NCI-H510A (cell line): ENCODE measurements at regions not wholly inside any gene's neighbourhood (a gene's known extent, or its start where the extent isn't known, plus 50 kb on each side); places are given as distances from the start of the nearest gene placed in this dataset.
"Not testable (repeated sequence)": the region's sequence is repeated elsewhere in the genome, so short reads cannot be mapped to it uniquely, and the experiment has no call there.

Source experiments
- DNase-seq: peaks from one replicate; lab custom pipeline; 2025; lab: John Stamatoyannopoulos, UW

GRCh38 chr17:30638968-30639367 is 161.8 kb downstream of the GOSR1 start:
- not testable (repeated sequence) for DNase-seq

- not testable (repeated sequence) for DNase-seq
These were observed 154.4 kb downstream of the GOSR1 start for GRCh38 chr17:30631651-30632050.

- not testable (repeated sequence) for DNase-seq
These were observed 148.2 kb downstream of the GOSR1 start for GRCh38 chr17:30625380-30625779.

- not testable (repeated sequence) for DNase-seq
These were observed 147.0 kb downstream of the GOSR1 start for GRCh38 chr17:30624180-30624579.

- DNase-seq = not testable (repeated sequence)
These were observed 132.5 kb downstream of the GOSR1 start for GRCh38 chr17:30609682-30610081.

GRCh38 chr17:30605523-30605922 is 128.3 kb downstream of the GOSR1 start:
- no peak for DNase-seq

- no peak for DNase-seq
These were observed 127.8 kb downstream of the GOSR1 start for GRCh38 chr17:30605027-30605426.

GRCh38 chr17:30602396-30602795 is 125.2 kb downstream of the GOSR1 start:
- DNase-seq = not testable (repeated sequence)

GRCh38 chr17:30601984-30602383 is 124.8 kb downstream of the GOSR1 start:
- DNase-seq = not testable (repeated sequence)

- DNase-seq = no peak
These were observed 123.8 kb downstream of the GOSR1 start for GRCh38 chr17:30600830-30601494.

GRCh38 chr17:30600060-30600829 is 123.0 kb downstream of the GOSR1 start:
- DNase-seq = peak; percentile 89

- DNase-seq = no peak
These were observed 122.3 kb downstream of the GOSR1 start for GRCh38 chr17:30599428-30600059.

GRCh38 chr17:30597776-30598288 is 120.6 kb downstream of the GOSR1 start:
- no peak for DNase-seq

- not testable (repeated sequence) for DNase-seq
These were observed 120.0 kb downstream of the GOSR1 start for GRCh38 chr17:30596948-30597775.

GRCh38 chr17:30594953-30595371 is 117.8 kb downstream of the GOSR1 start:
- DNase-seq = not testable (repeated sequence)

- DNase-seq = no peak
These were observed 117.2 kb downstream of the GOSR1 start for GRCh38 chr17:30594223-30594952.

- DNase-seq = no peak
These were observed 113.0 kb downstream of the GOSR1 start for GRCh38 chr17:30590081-30590733.

- no peak for DNase-seq
These were observed 112.2 kb downstream of the GOSR1 start for GRCh38 chr17:30589431-30589830.

- no peak for DNase-seq
These were observed 111.6 kb downstream of the GOSR1 start for GRCh38 chr17:30588798-30589247.

GRCh38 chr17:30586818-30587595 is 109.8 kb downstream of the GOSR1 start:
- DNase-seq = no peak
